GM23338 (cell line): ENCODE measurements at regions not wholly inside any gene's neighbourhood (a gene's known extent, or its start where the extent isn't known, plus 50 kb on each side); places are given as distances from the start of the nearest gene placed in this dataset.

Source experiments
- ATAC-seq: fragments of 200-7000 bp; cut with Tn5 transposase; 3 replicates; pipeline ENCODE4 v1.9.1; 2020
- DNase-seq: peaks from one replicate; pipeline ENCODE4 v3.0.0-alpha.2; 2015; ENCODE audit warnings: low spot score
- H2AFZ ChIP-seq: fragments of 200-600 bp; sonication (generic); 2 replicates; pipeline ENCODE4 v1.8.0; 2016; ENCODE audit warnings: antibody characterized with exemption, mild to moderate bottlenecking, moderate library complexity
- H3F3A ChIP-seq: fragments of 200-600 bp; sonication (generic); replicated peaks from 2 replicates; pipeline ENCODE4 v1.8.0; 2017; ENCODE audit warnings: antibody characterized with exemption, mixed run types, low read depth
- H3K27ac ChIP-seq: fragments of 200-600 bp; sonication (generic); 2 replicates; pipeline ENCODE4 v1.6.1; 2016; ENCODE audit warnings: low read depth
- H3K27me3 ChIP-seq: fragments of 200-600 bp; sonication (generic); 2 replicates; pipeline ENCODE4 v1.8.0; 2016; ENCODE audit warnings: mild to moderate bottlenecking, mixed run types, moderate library complexity; ENCODE audit not compliant: insufficient read depth
- H3K36me3 ChIP-seq: fragments of 200-600 bp; sonication (generic); 2 replicates; pipeline ENCODE4 v1.8.0; 2016; ENCODE audit warnings: mild to moderate bottlenecking; ENCODE audit not compliant: insufficient read depth
- H3K4me1 ChIP-seq: fragments of 200-600 bp; sonication (generic); 2 replicates; pipeline ENCODE4 v1.8.0; 2016; ENCODE audit warnings: mild to moderate bottlenecking, moderate library complexity; ENCODE audit not compliant: insufficient read depth
- H3K4me2 ChIP-seq: fragments of 200-600 bp; sonication (generic); 2 replicates; pipeline ENCODE4 v1.7.1; 2017; ENCODE audit warnings: mixed run types
- H3K4me3 ChIP-seq: fragments of 200-600 bp; sonication (generic); 2 replicates; pipeline ENCODE4 v1.6.1; 2016; ENCODE audit warnings: mixed run types
- H3K79me2 ChIP-seq: fragments of 200-600 bp; sonication (generic); replicated peaks from 2 replicates; pipeline ENCODE4 v1.8.0; 2017; ENCODE audit warnings: mild to moderate bottlenecking; ENCODE audit not compliant: insufficient read depth
- H3K9me2 ChIP-seq: fragments of 200-600 bp; sonication (generic); 2 replicates; pipeline ENCODE4 v1.8.0; 2017; ENCODE audit not compliant: insufficient read depth
- H4K20me1 ChIP-seq: fragments of 200-600 bp; sonication (generic); replicated peaks from 2 replicates; pipeline ENCODE4 v1.8.0; 2017; ENCODE audit warnings: mild to moderate bottlenecking; ENCODE audit not compliant: insufficient read depth
- H3K27ac Mint-ChIP-seq: 2 replicates; pipeline ENCODE4 v1.8.0; 2020; ENCODE audit warnings: inconsistent platforms, mild to moderate bottlenecking, moderate library complexity, mixed read lengths
- H3K27me3 Mint-ChIP-seq: 3 replicates; pipeline ENCODE4 v1.8.0; 2022; ENCODE audit warnings: low read depth, mild to moderate bottlenecking, moderate library complexity, mixed read lengths, inconsistent platforms; ENCODE audit not compliant: insufficient read depth, poor library complexity
- H3K36me3 Mint-ChIP-seq: 3 replicates; pipeline ENCODE4 v1.8.0; 2021; ENCODE audit warnings: low read depth, mild to moderate bottlenecking, inconsistent platforms, moderate library complexity, mixed read lengths
- H3K4me1 Mint-ChIP-seq: 3 replicates; pipeline ENCODE4 v1.8.0; 2020; ENCODE audit warnings: mild to moderate bottlenecking, inconsistent platforms, mixed read lengths
- H3K4me3 Mint-ChIP-seq: 3 replicates; pipeline ENCODE4 v1.8.0; 2021; ENCODE audit warnings: moderate library complexity, mild to moderate bottlenecking, inconsistent platforms, mixed read lengths
- H3K9me3 Mint-ChIP-seq: 3 replicates; pipeline ENCODE4 v1.8.0; 2020; ENCODE audit warnings: moderate library complexity, mild to moderate bottlenecking, inconsistent platforms, mixed read lengths
- CREB1 ChIP-seq: fragments of 250-450 bp; sonication (Bioruptor Pico); IDR thresholded peaks from 2 replicates; pipeline ENCODE4 v1.5.0; 2020; ENCODE audit warnings: low read depth, mild to moderate bottlenecking, moderate library complexity
- CTCF ChIP-seq, 2 experiments: fragments of 200-600 bp in 1 of 2; sonication (generic) in 1 of 2; conservative IDR thresholded peaks; 2 replicates each; pipeline versions ENCODE4 v1.5.1 to v1.6.1; 2016 to 2017; ENCODE audit warnings: antibody characterized with exemption in 2 of 2, low read depth in 2 of 2, mild to moderate bottlenecking in 2 of 2, moderate library complexity in 1 of 2
- EZH2phosphoT487 ChIP-seq: fragments of 200-600 bp; sonication (generic); IDR thresholded peaks from one replicate; pipeline ENCODE4 v1.8.1; 2018; ENCODE audit warnings: antibody characterized with exemption; ENCODE audit not compliant: unreplicated experiment
- JUNB ChIP-seq: IDR thresholded peaks from one replicate; pipeline ENCODE4 v1.6.1; 2016; ENCODE audit warnings: antibody characterized with exemption; ENCODE audit not compliant: unreplicated experiment
- REST ChIP-seq: IDR thresholded peaks from one replicate; pipeline ENCODE4 v1.6.1; 2018; ENCODE audit warnings: antibody characterized with exemption; ENCODE audit not compliant: unreplicated experiment
- STAT1 ChIP-seq: IDR thresholded peaks from one replicate; pipeline ENCODE4 v1.6.1; 2016; ENCODE audit warnings: antibody characterized with exemption; ENCODE audit not compliant: unreplicated experiment

- TF ChIP-seq CTCF (conservative IDR thresholded peaks at IDR 0.05; ENCODE audit: low read depth in 2 of 2) (no peak), EZH2phosphoT487 (no peak), CREB1 (CRISPR knock-in tag) (no peak), REST (no peak), JUNB (no peak)
Measured at GRCh38 chr15:96428742-96429141, 98.2 kb downstream of the NR2F2 start (continued).

GRCh38 chr15:96431786-96432185, 101.3 kb downstream of the NR2F2 start:
- Mint-ChIP-seq H3K4me1 (0 out of 3 replicates have a peak, but pooled peaks cover 2% of the 10 kb centered on the region), H3K4me3 (no peak overlapping the region), H3K9me3 (no peaks in the 10 kb centered on the region), H3K27ac (no peak overlapping the region), H3K27me3 (peaks cover under 1% of the 10 kb centered on the region), H3K36me3 (no peaks in the 10 kb centered on the region)
- TF ChIP-seq CTCF (conservative IDR thresholded peaks at IDR 0.05; ENCODE audit: low read depth in 2 of 2) (no peak), STAT1 (no peak), REST (no peak)
- no peak overlapping the region for H2AFZ ChIP-seq
- no peaks in the 10 kb centered on the region for H3K27me3 ChIP-seq
- ATAC-seq (no peak), DNase-seq (no peak)
- no peak overlapping the region for H3K27ac ChIP-seq
- no peaks in the 10 kb centered on the region for H3K36me3 ChIP-seq
- no peaks in the 10 kb centered on the region for H3F3A ChIP-seq
- H3K9me2 ChIP-seq = no peaks in the 10 kb centered on the region
- no peaks in the 10 kb centered on the region for H3K79me2 ChIP-seq
- H3K4me2 ChIP-seq = no peak overlapping the region
- no peaks in the 10 kb centered on the region for H3K4me1 ChIP-seq
- no peak overlapping the region for H3K4me3 ChIP-seq
- H4K20me1 ChIP-seq = no peaks in the 10 kb centered on the region
